Endothelial cell of umbilical vein (primary cell): ENCODE measurements at regions not wholly inside any gene's neighbourhood (a gene's known extent, or its start where the extent isn't known, plus 50 kb on each side); places are given as distances from the start of the nearest gene placed in this dataset.
"Not testable (repeated sequence)": the region's sequence is repeated elsewhere in the genome, so short reads cannot be mapped to it uniquely, and the experiment has no call there.

Experiments used
- BruUV-seq: library from RNA; stranded (reverse); fragments of 400-500 nt; replicated peaks from 2 replicates; lab custom pipeline; 2021; lab: Mats Ljungman, UMichigan
- CTCF ChIA-PET: fragments of 300-600, 350-600 bp; sonication (Branson Sonifier 250); formaldehyde crosslinking; loops from one replicate; lab custom pipeline; 2021; ENCODE audit warnings: antibody characterized with exemption, inconsistent platforms; lab: Charles Lee
- POLR2A ChIA-PET: fragments of 300-600, 350-600 bp; sonication (Branson Sonifier 250); formaldehyde crosslinking; loops from one replicate; lab custom pipeline; 2021; ENCODE audit warnings: antibody characterized with exemption, inconsistent platforms; lab: Charles Lee
- DNase-seq: peaks from one replicate; pipeline ENCODE4 v3.0.0-alpha.2; 2011; ENCODE audit warnings: low read depth, low spot score
- FAIRE-seq: peaks from 2 replicates; lab custom pipeline; 2011; peaks lifted over from hg19 to GRCh38; lab: Jason Lieb, UNC
- H2AFZ ChIP-seq: 2 replicates; pipeline ENCODE4 v1.6.0; 2012; ENCODE audit warnings: low read depth, low read length, control low read depth, inconsistent platforms
- H3K27ac ChIP-seq: 2 replicates; pipeline ENCODE4 v1.5.1; 2011; ENCODE audit warnings: low read depth, mild to moderate bottlenecking, control low read depth, low read length, moderate library complexity; ENCODE audit not compliant: insufficient read depth
- H3K27me3 ChIP-seq, 2 experiments: 2 replicates each; pipeline versions ENCODE4 v1.6.0 to v1.6.1; 2011; ENCODE audit warnings: low read length in 2 of 2, mixed read lengths in 1 of 2; ENCODE audit not compliant: control insufficient read depth in 2 of 2, insufficient read depth in 2 of 2
- H3K36me3 ChIP-seq, 2 experiments: 2 replicates in 1 of 2; 3 replicates in 1 of 2; pipeline ENCODE4 v1.5.1; 2011; ENCODE audit warnings: low read length in 2 of 2, mild to moderate bottlenecking in 1 of 2, moderate library complexity in 1 of 2; ENCODE audit not compliant: control insufficient read depth in 2 of 2, insufficient read depth in 2 of 2; ENCODE audit errors: extremely low read depth in 1 of 2
- H3K4me1 ChIP-seq: 3 replicates; pipeline ENCODE4 v1.5.1; 2011; ENCODE audit warnings: mild to moderate bottlenecking, low read length; ENCODE audit not compliant: control insufficient read depth, insufficient read depth; ENCODE audit errors: extremely low read depth
- H3K4me2 ChIP-seq: 2 replicates; pipeline ENCODE4 v1.6.1; 2011; ENCODE audit warnings: low read length, control low read depth, mixed read lengths; ENCODE audit not compliant: insufficient read depth
- H3K4me3 ChIP-seq, 3 experiments: fragments of 200-600 bp in 1 of 3; sonication (generic), shearing (Covaris generic) in 1 of 3; replicated peaks in 1 of 3; 2 replicates each; pipeline ENCODE4 v1.5.1; 2011 to 2016; ENCODE audit warnings: control low read depth in 3 of 3, low read length in 3 of 3, mild to moderate bottlenecking in 2 of 3, inconsistent platforms in 1 of 3, low read depth in 1 of 3, moderate library complexity in 1 of 3; ENCODE audit not compliant: insufficient read depth in 1 of 3
- H3K79me2 ChIP-seq: 2 replicates; pipeline ENCODE4 v1.6.0; 2012; ENCODE audit warnings: low read length, inconsistent platforms; ENCODE audit not compliant: control insufficient read depth, insufficient read depth
- H3K9ac ChIP-seq: replicated peaks from 2 replicates; pipeline ENCODE3; 2011; ENCODE audit warnings: low read length, control low read depth; ENCODE audit not compliant: insufficient read depth; ENCODE audit errors: extremely low read depth
- H3K9me1 ChIP-seq: replicated peaks from 3 replicates; pipeline ENCODE4 v1.6.0; 2011; ENCODE audit warnings: mild to moderate bottlenecking, low read length; ENCODE audit not compliant: control insufficient read depth, insufficient read depth; ENCODE audit errors: extremely low read depth
- H3K9me3 ChIP-seq: replicated peaks from 2 replicates; pipeline ENCODE4 v1.5.1; 2012; ENCODE audit warnings: low read length, inconsistent platforms; ENCODE audit not compliant: control insufficient read depth, insufficient read depth
- H4K20me1 ChIP-seq: replicated peaks from 2 replicates; pipeline ENCODE3; 2011; ENCODE audit warnings: mild to moderate bottlenecking, low read length; ENCODE audit not compliant: control insufficient read depth, insufficient read depth; ENCODE audit errors: extremely low read depth
- EZH2 ChIP-seq: IDR thresholded peaks from 2 replicates; pipeline ENCODE4 v1.6.1; 2012; ENCODE audit warnings: borderline replicate concordance, low read depth, mild to moderate bottlenecking, moderate library complexity, low read length, inconsistent platforms; ENCODE audit not compliant: severe bottlenecking
- FOS ChIP-seq: IDR thresholded peaks from 2 replicates; pipeline ENCODE4 v1.6.1; 2011; ENCODE audit warnings: mild to moderate bottlenecking, low read length, moderate library complexity, borderline replicate concordance; ENCODE audit not compliant: insufficient read depth
- GATA2 ChIP-seq: IDR thresholded peaks from 2 replicates; pipeline ENCODE4 v1.7.0; 2011; ENCODE audit warnings: low read depth, mild to moderate bottlenecking, moderate library complexity, mixed read lengths, low read length; ENCODE audit not compliant: insufficient read length, insufficient read depth
- JUN ChIP-seq: IDR thresholded peaks from 2 replicates; pipeline ENCODE4 v1.6.1; 2011; ENCODE audit warnings: borderline replicate concordance, low read depth; ENCODE audit not compliant: insufficient read length, insufficient read depth
- MAX ChIP-seq: IDR thresholded peaks from 2 replicates; pipeline ENCODE4 v1.6.1; 2011; ENCODE audit not compliant: insufficient read depth, insufficient read length
- MYC ChIP-seq: IDR thresholded peaks from one replicate; pipeline ENCODE4 v1.6.1; 2011; ENCODE audit warnings: mild to moderate bottlenecking, low read depth, low read length
- POLR2A ChIP-seq: IDR thresholded peaks from 2 replicates; pipeline ENCODE4 v1.6.1; 2012; ENCODE audit warnings: low read depth, mild to moderate bottlenecking, control low read depth, low read length
- POLR2AphosphoS5 ChIP-seq: IDR thresholded peaks from 2 replicates; pipeline ENCODE4 v1.6.1; 2012; ENCODE audit warnings: low read depth, mild to moderate bottlenecking, control low read depth, low read length, moderate library complexity; ENCODE audit not compliant: insufficient read depth
- dilution Hi-C: fragments of 300-500 bp; cut with MboI; formaldehyde crosslinking; loops from one replicate; pipeline ENCODE4 v1.15.0; 2019; ENCODE audit warnings: low sequenced_read_pairs; ENCODE audit not compliant: extremely low pct_ligation_motif_present
- intact Hi-C: fragments of 100-400 bp; cut with micrococcal nuclease; formaldehyde crosslinking; loops from one replicate; pipeline ENCODE4 v1.10.0; 2022
- TF ChIP-seq, protein P1 (sequence below), 2 donors: IDR thresholded peaks; 1 replicate in 1 of 2; 2 replicates in 1 of 2; pipeline ENCODE4 v1.5.1; 2011; ENCODE audit warnings: low read length in 2 of 2, mild to moderate bottlenecking in 2 of 2, moderate library complexity in 2 of 2, control low read depth in 1 of 2, inconsistent platforms in 1 of 2, low read depth in 1 of 2; ENCODE audit not compliant: insufficient read depth in 1 of 2; ENCODE audit errors: extremely low read depth in 1 of 2

GRCh38 chr22:11629661-11630385, 3898.2 kb upstream of the OR11H1 start:
- Histone ChIP-seq H3K9ac (no peak overlapping the region), H3K9me3 (peaks cover 22% of the 10 kb centered on the region), H3K27me3 (no peaks in the 10 kb centered on the region), H3K27ac (no peak overlapping the region), H3K36me3 (no peaks in the 10 kb centered on the region), H3K4me3 (no peak overlapping the region), H3K4me2 (no peak overlapping the region), H3K4me1 (no peaks in the 10 kb centered on the region), H3K79me2 (no peaks in the 10 kb centered on the region), H4K20me1 (no peaks in the 10 kb centered on the region), H2AFZ (no peak overlapping the region), H3K9me1 (no peaks in the 10 kb centered on the region)
- dilution Hi-C loops: no loop called here
- ChIA-PET POLR2A (no interaction called here), CTCF (no interaction called here)
- BruUV-seq: no TSS peak
- DNase-seq (no peak), FAIRE-seq (no peak)
- TF ChIP-seq JUN: no peak
- TF ChIP-seq EZH2: no peak
- no peak for TF ChIP-seq FOS
- no peak for TF ChIP-seq POLR2A
- TF ChIP-seq POLR2AphosphoS5: no peak
- TF ChIP-seq MYC: no peak
- no peak for TF ChIP-seq MAX
- TF ChIP-seq GATA2: no peak
- TF ChIP-seq, protein P1, sequence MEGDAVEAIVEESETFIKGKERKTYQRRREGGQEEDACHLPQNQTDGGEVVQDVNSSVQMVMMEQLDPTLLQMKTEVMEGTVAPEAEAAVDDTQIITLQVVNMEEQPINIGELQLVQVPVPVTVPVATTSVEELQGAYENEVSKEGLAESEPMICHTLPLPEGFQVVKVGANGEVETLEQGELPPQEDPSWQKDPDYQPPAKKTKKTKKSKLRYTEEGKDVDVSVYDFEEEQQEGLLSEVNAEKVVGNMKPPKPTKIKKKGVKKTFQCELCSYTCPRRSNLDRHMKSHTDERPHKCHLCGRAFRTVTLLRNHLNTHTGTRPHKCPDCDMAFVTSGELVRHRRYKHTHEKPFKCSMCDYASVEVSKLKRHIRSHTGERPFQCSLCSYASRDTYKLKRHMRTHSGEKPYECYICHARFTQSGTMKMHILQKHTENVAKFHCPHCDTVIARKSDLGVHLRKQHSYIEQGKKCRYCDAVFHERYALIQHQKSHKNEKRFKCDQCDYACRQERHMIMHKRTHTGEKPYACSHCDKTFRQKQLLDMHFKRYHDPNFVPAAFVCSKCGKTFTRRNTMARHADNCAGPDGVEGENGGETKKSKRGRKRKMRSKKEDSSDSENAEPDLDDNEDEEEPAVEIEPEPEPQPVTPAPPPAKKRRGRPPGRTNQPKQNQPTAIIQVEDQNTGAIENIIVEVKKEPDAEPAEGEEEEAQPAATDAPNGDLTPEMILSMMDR (IDR thresholded peaks at IDR 0.05; ENCODE audit: extremely low read depth in 1 of 2, insufficient read depth in 1 of 2, low read depth in 1 of 2, low read length in 2 of 2): no peak
- intact Hi-C loops: no loop called here

GRCh38 chr22:11630386-11631084, 3897.5 kb upstream of the OR11H1 start:
- intact Hi-C loops, FAIRE-seq, dilution Hi-C loops, POLR2A ChIA-PET, H2AFZ ChIP-seq, CTCF ChIA-PET, H3K79me2 ChIP-seq, H3K4me1 ChIP-seq, H3K4me2 ChIP-seq, H3K9ac ChIP-seq, H3K27ac ChIP-seq, H3K4me3 ChIP-seq, H4K20me1 ChIP-seq, BruUV-seq, H3K27me3 ChIP-seq, H3K9me1 ChIP-seq, H3K36me3 ChIP-seq: not testable (repeated sequence)
- H3K9me3 ChIP-seq: peaks cover 18% of the 10 kb centered on the region
- DNase-seq: peak; percentile 16
